ENCODE measurements at regions not wholly inside any gene's neighbourhood (a gene's known extent, or its start where the extent isn't known, plus 50 kb on each side); places are given as distances from the start of the nearest gene placed in this dataset.

DNA sequence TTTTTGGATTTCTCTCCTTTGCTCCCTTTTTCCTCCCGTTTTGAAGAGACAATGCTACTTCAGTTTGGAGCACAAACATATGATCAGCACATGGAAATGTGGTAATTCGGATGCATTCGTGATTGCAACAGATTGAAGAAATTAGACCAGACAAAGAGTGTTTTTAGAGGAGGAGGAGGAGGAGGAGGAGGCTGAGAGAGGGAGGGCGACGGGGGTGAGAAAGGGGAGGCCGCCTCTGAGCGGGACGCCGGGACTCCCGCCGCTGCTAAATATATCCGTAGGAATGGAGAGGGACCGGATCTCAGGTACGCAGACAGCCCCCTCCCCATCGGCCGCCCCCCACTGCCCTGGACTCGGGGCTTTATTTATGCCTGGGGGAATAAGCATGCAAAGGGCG is 179.3 kb downstream of the SEC14L1 start:
- peak overlapping the region; percentile 32 for H3K4me3 Mint-ChIP-seq
- H3K9me3 Mint-ChIP-seq (ENCODE audit: low read depth), result no peaks in the 10 kb centered on the region
- no peak overlapping the region for H3K27ac Mint-ChIP-seq

GRCh38 chr17:77320485-77321256 is 179.9 kb downstream of the SEC14L1 start:
- H3K27me3 Mint-ChIP-seq, result no peaks in the 10 kb centered on the region
- H3K9me3 Mint-ChIP-seq (ENCODE audit: low read depth), result no peaks in the 10 kb centered on the region
- no peak overlapping the region for H3K27ac Mint-ChIP-seq
- peak overlapping the region; percentile 32 for H3K4me3 Mint-ChIP-seq
- no peaks in the 10 kb centered on the region for H3K36me3 Mint-ChIP-seq
- peaks cover 45% of the 10 kb centered on the region for H3K4me1 Mint-ChIP-seq (ENCODE audit: low read depth)

More for the DNA sequence above, 179.3 kb downstream of the SEC14L1 start:
- Mint-ChIP-seq H3K27me3 (no peaks in the 10 kb centered on the region), H3K36me3 (no peaks in the 10 kb centered on the region), H3K4me1 (ENCODE audit: low read depth) (peaks cover 38% of the 10 kb centered on the region)

GRCh38 chr17:77321649-77322513 is 181.1 kb downstream of the SEC14L1 start:
- Mint-ChIP-seq H3K27me3 (no peaks in the 10 kb centered on the region), H3K4me1 (ENCODE audit: low read depth) (peaks cover 57% of the 10 kb centered on the region), H3K4me3 (no peak overlapping the region), H3K27ac (no peak overlapping the region), H3K9me3 (ENCODE audit: low read depth) (no peaks in the 10 kb centered on the region), H3K36me3 (no peaks in the 10 kb centered on the region)

DNA sequence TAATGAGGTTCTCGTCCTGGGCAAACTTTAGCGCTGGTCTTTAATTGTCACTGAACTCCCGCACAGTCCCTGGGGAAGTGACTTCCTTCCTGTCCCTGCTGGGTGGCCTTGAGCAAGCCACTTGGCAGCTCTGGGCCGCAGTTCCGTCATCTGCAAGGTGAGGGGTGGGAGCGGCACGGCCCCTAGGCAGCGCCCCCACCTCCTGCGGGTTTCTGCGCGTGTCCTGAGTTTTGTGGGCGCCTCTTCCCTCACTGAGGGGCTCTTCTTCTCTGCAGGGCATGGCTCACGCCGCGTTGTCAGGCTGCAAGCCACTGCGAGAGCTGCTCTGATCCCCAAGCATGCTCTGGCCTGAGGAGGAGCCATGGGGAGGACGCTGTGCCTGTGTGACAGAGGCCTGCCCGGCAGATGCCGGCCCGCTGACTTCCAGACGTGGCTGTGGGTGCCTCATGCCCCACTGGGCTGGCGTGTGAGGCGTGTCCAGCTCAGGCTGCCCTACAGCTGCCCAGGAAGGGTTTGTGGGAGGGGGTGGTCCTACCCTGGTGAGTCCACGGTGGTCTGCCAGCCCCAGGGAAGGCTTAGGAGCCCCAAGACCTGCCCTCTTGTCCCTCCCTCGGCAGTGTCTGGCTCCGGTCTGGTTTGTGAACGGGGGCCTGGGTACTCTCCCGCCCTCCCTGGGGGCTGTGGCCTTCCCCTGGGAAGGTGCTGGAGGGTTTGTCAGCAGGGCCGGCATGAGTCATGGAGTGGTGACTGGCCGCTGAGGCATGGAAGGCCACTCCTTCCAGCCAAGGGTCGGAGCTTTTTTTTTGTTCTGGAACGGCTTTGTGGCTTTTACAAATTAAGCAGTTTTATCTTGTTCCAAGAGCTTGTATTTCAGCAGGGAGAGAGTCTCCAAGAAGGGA is 182.0 kb downstream of the SEC14L1 start:
- Mint-ChIP-seq H3K27ac (no peak overlapping the region), H3K27me3 (no peaks in the 10 kb centered on the region), H3K9me3 (ENCODE audit: low read depth) (no peaks in the 10 kb centered on the region), H3K4me3 (no peak overlapping the region), H3K36me3 (no peaks in the 10 kb centered on the region), H3K4me1 (ENCODE audit: low read depth) (peaks cover 60% of the 10 kb centered on the region)

GRCh38 chr17:77323413-77324171 is 182.8 kb downstream of the SEC14L1 start:
- H3K4me1 Mint-ChIP-seq (ENCODE audit: low read depth), result peaks cover 63% of the 10 kb centered on the region

DNA sequence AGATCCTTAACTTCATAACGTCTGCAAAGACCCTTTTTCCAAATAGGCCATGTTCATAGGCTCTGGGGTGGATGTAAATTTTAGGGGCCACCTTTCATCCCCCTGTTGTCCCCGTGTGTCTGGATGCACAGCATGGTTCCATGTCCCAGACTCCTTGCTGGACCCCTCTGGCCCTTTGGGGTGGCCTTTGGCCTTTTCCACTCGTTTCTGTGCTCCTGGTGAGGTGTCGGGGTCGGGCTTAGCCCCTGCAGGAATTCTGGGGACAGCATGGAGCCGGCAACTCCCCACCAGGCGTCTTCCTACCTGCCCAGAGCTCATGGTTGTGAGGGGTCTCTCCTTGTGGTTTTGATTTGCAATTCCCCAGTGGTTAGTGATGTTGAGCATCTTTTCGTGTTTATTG is 183.5 kb downstream of the SEC14L1 start:
- H3K27ac Mint-ChIP-seq, result peak overlapping the region; percentile 86
- no peaks in the 10 kb centered on the region for H3K9me3 Mint-ChIP-seq (ENCODE audit: low read depth)
- no peaks in the 10 kb centered on the region for H3K27me3 Mint-ChIP-seq
- peaks cover 59% of the 10 kb centered on the region for H3K4me1 Mint-ChIP-seq (ENCODE audit: low read depth)
- H3K36me3 Mint-ChIP-seq, result no peaks in the 10 kb centered on the region
- peak overlapping the region; percentile 68 for H3K4me3 Mint-ChIP-seq

More at GRCh38 chr17:77323413-77324171, 182.8 kb downstream of the SEC14L1 start:
- Mint-ChIP-seq H3K4me3 (peak overlapping the region; percentile 13), H3K27ac (no peak overlapping the region), H3K27me3 (no peaks in the 10 kb centered on the region), H3K9me3 (ENCODE audit: low read depth) (no peaks in the 10 kb centered on the region), H3K36me3 (no peaks in the 10 kb centered on the region)

DNA sequence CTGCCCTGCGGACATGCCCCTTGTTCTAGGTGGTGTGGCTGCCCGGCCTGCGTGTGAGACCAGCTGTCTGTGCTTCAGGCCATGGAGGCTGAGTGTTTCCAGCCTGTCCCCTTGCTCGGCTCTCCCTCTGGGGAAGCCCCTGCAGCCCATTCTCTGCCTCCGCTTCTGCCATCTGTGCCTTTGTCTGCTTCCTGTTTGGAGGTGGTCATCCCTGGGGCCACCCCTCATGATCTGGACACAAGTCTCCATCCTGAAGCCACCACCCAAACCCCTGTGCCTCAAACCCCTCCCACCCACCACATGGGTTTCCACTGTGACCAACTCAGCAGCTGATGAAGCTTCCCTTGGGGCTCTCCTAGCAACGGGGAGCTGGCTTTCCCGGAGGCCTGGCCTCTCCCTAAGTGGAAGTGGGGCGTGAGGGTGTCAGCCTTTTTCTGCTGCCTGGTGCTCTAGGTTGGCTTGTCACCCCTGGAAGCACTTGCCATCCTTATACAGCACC is 184.9 kb downstream of the SEC14L1 start:
- Mint-ChIP-seq H3K27me3 (no peaks in the 10 kb centered on the region), H3K4me1 (ENCODE audit: low read depth) (peaks cover 49% of the 10 kb centered on the region), H3K9me3 (ENCODE audit: low read depth) (no peaks in the 10 kb centered on the region), H3K27ac (peak overlapping the region; percentile 67), H3K4me3 (peak overlapping the region; percentile 32), H3K36me3 (no peaks in the 10 kb centered on the region)

DNA sequence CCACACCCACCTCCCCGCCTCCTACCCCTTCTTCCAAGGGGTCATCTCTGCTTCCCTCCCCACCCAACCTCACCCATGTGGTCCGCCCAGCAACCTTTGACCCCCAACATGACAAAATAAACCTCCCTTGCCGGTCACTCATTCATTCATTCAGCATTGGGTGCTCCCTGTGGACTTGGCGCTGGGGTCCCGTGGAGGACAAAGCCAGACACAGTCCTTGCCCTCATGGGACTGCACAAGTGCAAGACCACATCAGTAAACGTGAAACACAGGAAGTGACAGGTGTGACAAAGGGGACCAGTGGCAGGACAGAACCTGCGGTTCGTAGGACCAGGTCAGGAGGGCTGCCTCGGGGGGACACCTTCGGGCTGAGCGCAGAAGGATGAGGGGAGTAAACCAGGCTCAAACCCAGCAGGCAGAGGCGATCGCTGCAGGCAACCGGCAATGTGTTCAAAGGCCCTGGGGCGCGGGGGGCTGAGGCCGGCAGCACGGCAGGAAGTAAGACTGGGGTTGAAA is 185.4 kb downstream of the SEC14L1 start:
- Mint-ChIP-seq H3K4me1 (ENCODE audit: low read depth) (peaks cover 49% of the 10 kb centered on the region), H3K27ac (peak overlapping the region; percentile 67), H3K9me3 (ENCODE audit: low read depth) (no peaks in the 10 kb centered on the region), H3K4me3 (peak overlapping the region; percentile 14), H3K27me3 (no peaks in the 10 kb centered on the region), H3K36me3 (no peaks in the 10 kb centered on the region)

DNA sequence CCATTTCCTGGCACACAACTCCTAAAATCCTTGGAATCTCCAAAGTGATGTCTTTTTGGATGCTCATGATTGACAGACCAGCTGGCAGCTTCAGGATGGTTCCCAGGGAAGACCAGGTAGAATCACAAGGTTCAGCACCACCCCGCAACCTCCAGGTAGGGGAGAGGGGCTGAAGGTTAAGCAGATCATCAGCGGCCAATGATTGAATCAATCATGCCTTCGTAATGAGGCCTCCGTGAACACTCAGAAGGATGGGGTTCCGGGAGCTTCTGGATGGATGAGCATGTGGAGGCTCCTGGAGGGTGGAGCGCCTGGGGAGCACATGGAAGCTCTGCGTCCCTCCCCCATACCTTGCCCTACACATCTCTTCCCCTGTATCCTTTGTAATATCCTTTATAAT is 185.9 kb downstream of the SEC14L1 start:
- H3K4me1 Mint-ChIP-seq (ENCODE audit: low read depth), result peaks cover 52% of the 10 kb centered on the region
- no peaks in the 10 kb centered on the region for H3K9me3 Mint-ChIP-seq (ENCODE audit: low read depth)

GRCh38 chr17:77327181-77327565 is 186.4 kb downstream of the SEC14L1 start:
- Mint-ChIP-seq H3K36me3 (no peaks in the 10 kb centered on the region), H3K27ac (no peak overlapping the region), H3K9me3 (ENCODE audit: low read depth) (no peaks in the 10 kb centered on the region), H3K4me1 (ENCODE audit: low read depth) (peaks cover 58% of the 10 kb centered on the region), H3K27me3 (no peaks in the 10 kb centered on the region), H3K4me3 (no peak overlapping the region)

More for the DNA sequence above, 185.9 kb downstream of the SEC14L1 start:
- Mint-ChIP-seq H3K27me3 (no peaks in the 10 kb centered on the region), H3K27ac (peak overlapping the region; percentile 67), H3K4me3 (peak overlapping the region; percentile 30), H3K36me3 (no peaks in the 10 kb centered on the region)

- Mint-ChIP-seq H3K27me3 (no peaks in the 10 kb centered on the region), H3K4me1 (ENCODE audit: low read depth) (peaks cover 64% of the 10 kb centered on the region), H3K4me3 (no peak overlapping the region), H3K27ac (no peak overlapping the region), H3K36me3 (no peaks in the 10 kb centered on the region), H3K9me3 (ENCODE audit: low read depth) (no peaks in the 10 kb centered on the region)
These were observed 187.0 kb downstream of the SEC14L1 start for GRCh38 chr17:77327566-77328464.

- no peaks in the 10 kb centered on the region for H3K27me3 Mint-ChIP-seq
- H3K4me1 Mint-ChIP-seq (ENCODE audit: low read depth), result peaks cover 67% of the 10 kb centered on the region
- H3K27ac Mint-ChIP-seq, result no peak overlapping the region
- H3K9me3 Mint-ChIP-seq (ENCODE audit: low read depth), result no peaks in the 10 kb centered on the region
- no peak overlapping the region for H3K4me3 Mint-ChIP-seq
- no peaks in the 10 kb centered on the region for H3K36me3 Mint-ChIP-seq
These were observed 188.3 kb downstream of the SEC14L1 start for GRCh38 chr17:77328823-77329740.
